Prostate gland (tissue), 2 donors: ENCODE measurements at regions not wholly inside any gene's neighbourhood (a gene's known extent, or its start where the extent isn't known, plus 50 kb on each side); places are given as distances from the start of the nearest gene placed in this dataset.
"Not testable (repeated sequence)": the region's sequence is repeated elsewhere in the genome, so short reads cannot be mapped to it uniquely, and the experiment has no call there.

ENCODE experiments used
- DNase-seq: peaks from one replicate; pipeline ENCODE4 v3.0.0-alpha.2; 2019; ENCODE audit warnings: low spot score
- H3K27ac ChIP-seq, 2 donors: fragments of 200-600 bp; sonication (generic); 2 replicates each; pipeline ENCODE4 v1.5.1; 2017 to 2019
- H3K27me3 ChIP-seq: fragments of 200-600 bp; sonication (generic); replicated peaks from 2 replicates; pipeline ENCODE4 v1.5.1; 2019; ENCODE audit not compliant: insufficient read depth
- H3K36me3 ChIP-seq, 2 donors: fragments of 200-600 bp; sonication (generic); 1 replicate in 1 of 2; 2 replicates in 1 of 2; pipeline versions ENCODE4 v1.5.1 to v1.8.1; 2017 to 2019
- H3K4me1 ChIP-seq: fragments of 200-600 bp; sonication (generic); replicated peaks from 2 replicates; pipeline ENCODE4 v1.5.1; 2019
- H3K4me3 ChIP-seq, 2 donors: fragments of 200-600 bp; sonication (generic); 2 replicates each; pipeline ENCODE4 v1.5.1; 2017 to 2019
- H3K9me3 ChIP-seq: fragments of 200-600 bp; sonication (generic); 2 replicates; pipeline ENCODE4 v1.5.1; 2017
- POLR2A ChIP-seq: fragments of 450-650 bp; IDR thresholded peaks from one replicate; pipeline ENCODE4 v1.6.1; 2016; ENCODE audit warnings: antibody characterized with exemption, mild to moderate bottlenecking
- POLR2AphosphoS5 ChIP-seq: sonication (generic); formaldehyde crosslinking; IDR thresholded peaks from one replicate; pipeline ENCODE4 v1.6.1; 2017; ENCODE audit warnings: antibody characterized with exemption
- WGBS: methylation state at CpG from one replicate; pipeline ENCODE4 v1.1.5; 2018; 5-methylcytosine and 5-hydroxymethylcytosine counted together
- intact Hi-C: fragments of 100-400 bp; cut with DNase I; formaldehyde crosslinking; loops from one replicate; pipeline ENCODE4 v1.14.2; 2022
- TF ChIP-seq, protein P1 (sequence below), 4 experiments: fragments of 200-600 bp in 2 of 4; fragments of 450-650 bp in 2 of 4; sonication (generic) in 2 of 4; IDR thresholded peaks; 1 replicate in 3 of 4; 2 replicates in 1 of 4; pipeline ENCODE4 v1.5.1; 2016 to 2019; ENCODE audit warnings: antibody characterized with exemption in 4 of 4, mild to moderate bottlenecking in 2 of 4, moderate library complexity in 2 of 4

GRCh38 chr6:21754891-21755290 lies 161.3 kb downstream of the SOX4 start:
- intact Hi-C loops: loop anchor here (5.0 kb wide), 1 partner anchor 88 kb away; no protein-coding TSS in a partner anchor
- no peaks in the 10 kb centered on the region for H3K4me1 ChIP-seq
- WGBS: 53% methylated on average over 5 of the region's 5 CpGs
- H3K9me3 ChIP-seq: no peaks in the 10 kb centered on the region
- H3K27me3 ChIP-seq: no peaks in the 10 kb centered on the region
- DNase-seq: no peak
- H3K27ac ChIP-seq: peak overlapping the region in 1 of 2 donors; percentile 12
- no peaks in the 10 kb centered on the region for H3K36me3 ChIP-seq
- TF ChIP-seq, protein P1, sequence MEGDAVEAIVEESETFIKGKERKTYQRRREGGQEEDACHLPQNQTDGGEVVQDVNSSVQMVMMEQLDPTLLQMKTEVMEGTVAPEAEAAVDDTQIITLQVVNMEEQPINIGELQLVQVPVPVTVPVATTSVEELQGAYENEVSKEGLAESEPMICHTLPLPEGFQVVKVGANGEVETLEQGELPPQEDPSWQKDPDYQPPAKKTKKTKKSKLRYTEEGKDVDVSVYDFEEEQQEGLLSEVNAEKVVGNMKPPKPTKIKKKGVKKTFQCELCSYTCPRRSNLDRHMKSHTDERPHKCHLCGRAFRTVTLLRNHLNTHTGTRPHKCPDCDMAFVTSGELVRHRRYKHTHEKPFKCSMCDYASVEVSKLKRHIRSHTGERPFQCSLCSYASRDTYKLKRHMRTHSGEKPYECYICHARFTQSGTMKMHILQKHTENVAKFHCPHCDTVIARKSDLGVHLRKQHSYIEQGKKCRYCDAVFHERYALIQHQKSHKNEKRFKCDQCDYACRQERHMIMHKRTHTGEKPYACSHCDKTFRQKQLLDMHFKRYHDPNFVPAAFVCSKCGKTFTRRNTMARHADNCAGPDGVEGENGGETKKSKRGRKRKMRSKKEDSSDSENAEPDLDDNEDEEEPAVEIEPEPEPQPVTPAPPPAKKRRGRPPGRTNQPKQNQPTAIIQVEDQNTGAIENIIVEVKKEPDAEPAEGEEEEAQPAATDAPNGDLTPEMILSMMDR (IDR thresholded peaks at IDR 0.05): no peak
- TF ChIP-seq POLR2A (no peak), POLR2AphosphoS5 (peak; percentile 52)
- no peak overlapping the region for H3K4me3 ChIP-seq

GRCh38 chr6:21756487-21756886 lies 162.9 kb downstream of the SOX4 start:
- no peaks in the 10 kb centered on the region for H3K9me3 ChIP-seq
- no peak overlapping the region for H3K4me3 ChIP-seq
- H3K27ac ChIP-seq: no peak overlapping the region
- 82% methylated on average over 4 of the region's 4 CpGs for WGBS
- no peaks in the 10 kb centered on the region for H3K36me3 ChIP-seq
- DNase-seq: no peak
- TF ChIP-seq POLR2AphosphoS5 (no peak), POLR2A (no peak)
- TF ChIP-seq, protein P1 (IDR thresholded peaks at IDR 0.05): no peak
- H3K4me1 ChIP-seq: no peaks in the 10 kb centered on the region
- intact Hi-C loops: loop anchor here (5.0 kb wide), 1 partner anchor 89 kb away; no protein-coding TSS in a partner anchor
- no peaks in the 10 kb centered on the region for H3K27me3 ChIP-seq

DNA sequence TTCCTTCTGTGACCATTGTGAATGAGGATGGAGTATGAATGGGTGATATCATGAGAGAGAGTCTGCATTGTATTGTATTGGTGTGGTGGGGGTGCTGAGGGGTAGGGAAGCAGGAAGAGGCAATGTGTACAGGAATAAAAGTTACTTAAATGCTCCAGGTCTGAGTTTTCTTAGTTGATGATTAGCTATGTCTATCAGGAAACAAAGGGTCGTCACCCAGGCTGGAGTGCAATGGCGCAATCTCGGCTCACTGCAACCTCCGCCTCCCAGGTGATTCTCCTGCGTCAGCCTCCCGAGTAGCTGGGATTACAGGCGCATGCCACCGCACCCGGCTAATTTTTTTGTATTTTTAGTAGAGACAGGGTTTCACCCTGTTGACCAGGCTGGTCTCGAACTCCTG lies 163.8 kb downstream of the SOX4 start:
- H3K9me3 ChIP-seq, H3K27ac ChIP-seq, DNase-seq, H3K36me3 ChIP-seq, H3K4me1 ChIP-seq, H3K4me3 ChIP-seq, H3K27me3 ChIP-seq: not testable (repeated sequence)
- WGBS: 91% methylated on average over 10 of the region's 10 CpGs
- intact Hi-C loops: loop anchor here (5.0 kb wide), 1 partner anchor 90 kb away; no protein-coding TSS in a partner anchor

DNA sequence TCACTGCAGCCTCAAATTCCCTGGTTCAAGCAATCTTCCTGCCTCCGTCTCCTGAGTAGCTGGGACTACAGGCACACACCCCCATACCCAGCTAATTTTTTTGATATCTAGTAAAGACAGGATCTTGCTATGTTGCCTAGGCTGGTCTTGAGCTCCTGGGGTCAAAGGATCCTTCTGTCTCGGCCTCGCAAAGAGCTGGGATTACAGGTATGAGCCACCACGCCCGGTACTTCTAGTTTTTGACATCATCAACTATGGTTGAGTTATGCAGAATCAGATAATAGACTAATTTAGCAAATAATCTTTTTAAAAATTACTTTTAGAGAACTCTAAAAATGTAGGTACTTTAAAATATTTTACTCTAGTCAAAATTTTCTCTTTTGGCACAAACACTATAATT lies 166.2 kb downstream of the SOX4 start:
- no peaks in the 10 kb centered on the region for H3K27me3 ChIP-seq
- no peak overlapping the region for H3K4me3 ChIP-seq
- intact Hi-C loops: loop anchor here (5.0 kb wide), 1 partner anchor 92 kb away; no protein-coding TSS in a partner anchor
- no peaks in the 10 kb centered on the region for H3K4me1 ChIP-seq
- DNase-seq: no peak
- 97% methylated on average over 5 of the region's 5 CpGs for WGBS
- no peak overlapping the region for H3K27ac ChIP-seq
- H3K36me3 ChIP-seq: no peaks in the 10 kb centered on the region
- H3K9me3 ChIP-seq: no peaks in the 10 kb centered on the region
- TF ChIP-seq POLR2A: no peak
- TF ChIP-seq, protein P1 (IDR thresholded peaks at IDR 0.05): no peak
- TF ChIP-seq POLR2AphosphoS5: no peak

DNA sequence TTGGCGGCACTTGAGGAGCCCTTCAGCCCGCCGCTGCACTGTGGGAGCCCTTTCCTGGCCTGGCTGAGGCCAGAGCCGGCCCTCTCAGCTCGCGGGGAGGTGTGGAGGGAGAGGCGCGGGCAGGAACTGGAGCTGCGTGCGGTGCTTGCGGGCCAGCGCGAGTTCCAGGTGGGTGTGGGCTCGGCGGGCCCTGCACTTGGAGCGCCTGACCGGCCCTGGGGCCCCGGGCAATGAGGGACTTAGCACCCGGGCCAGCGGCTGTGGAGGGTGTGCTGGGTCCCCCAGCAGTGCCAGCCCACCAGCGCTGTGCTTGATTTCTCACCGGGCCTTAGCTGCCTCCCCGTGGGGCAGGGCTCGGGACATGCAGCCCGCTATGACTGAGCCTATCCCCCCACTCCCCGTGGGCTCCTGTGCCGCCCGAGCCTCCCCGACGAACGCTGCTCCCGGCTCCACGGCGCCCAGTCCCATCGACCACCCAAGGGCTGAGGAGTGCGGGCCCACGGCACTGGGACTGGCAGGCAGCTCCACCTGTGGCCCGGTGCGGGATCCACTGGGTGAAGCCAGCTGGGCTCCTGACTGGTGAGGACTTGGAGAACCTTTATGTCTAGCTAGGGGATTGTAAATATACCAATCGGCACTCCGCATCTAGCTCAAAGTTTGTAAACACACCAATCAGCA lies 167.6 kb downstream of the SOX4 start:
- WGBS: 97% methylated on average over 29 of the region's 41 CpGs
- H3K4me3 ChIP-seq, H3K27me3 ChIP-seq, H3K36me3 ChIP-seq, DNase-seq, intact Hi-C loops, H3K27ac ChIP-seq, H3K9me3 ChIP-seq, H3K4me1 ChIP-seq: not testable (repeated sequence)

GRCh38 chr6:21764989-21765388 lies 171.4 kb downstream of the SOX4 start:
- no peak overlapping the region for H3K27ac ChIP-seq
- TF ChIP-seq POLR2AphosphoS5 (no peak), POLR2A (no peak)
- TF ChIP-seq, protein P1 (IDR thresholded peaks at IDR 0.05): no peak
- no peaks in the 10 kb centered on the region for H3K9me3 ChIP-seq
- H3K4me3 ChIP-seq: no peak overlapping the region
- 63% methylated on average over 2 of the region's 2 CpGs for WGBS
- no peak for DNase-seq
- no peaks in the 10 kb centered on the region for H3K27me3 ChIP-seq
- intact Hi-C loops: no loop called here
- no peaks in the 10 kb centered on the region for H3K36me3 ChIP-seq
- no peaks in the 10 kb centered on the region for H3K4me1 ChIP-seq
